Lower leg skin (tissue), 4 donors: ENCODE measurements at regions not wholly inside any gene's neighbourhood (a gene's known extent, or its start where the extent isn't known, plus 50 kb on each side); places are given as distances from the start of the nearest gene placed in this dataset.

Source experiments
- DNase-seq, 2 donors: peaks; one replicate each; pipeline ENCODE4 v3.0.0-alpha.2; 2019; ENCODE audit warnings: low spot score in 2 of 2
- H3K4me3 ChIP-seq: fragments of 200-600 bp; sonication (generic); 2 replicates; pipeline ENCODE4 v1.5.1; 2017; ENCODE audit warnings: mild to moderate bottlenecking, low read depth; ENCODE audit not compliant: poor library complexity, severe bottlenecking
- CTCF ChIP-seq, 3 donors: fragments of 450-650 bp; IDR thresholded peaks; one replicate each; pipeline ENCODE4 v1.5.1; 2016; ENCODE audit warnings: antibody characterized with exemption in 3 of 3, mild to moderate bottlenecking in 3 of 3, moderate library complexity in 2 of 3
- POLR2A ChIP-seq, 2 donors: fragments of 450-650 bp; IDR thresholded peaks; one replicate each; pipeline ENCODE4 v1.6.1; 2016 to 2017; ENCODE audit warnings: antibody characterized with exemption in 2 of 2, mild to moderate bottlenecking in 1 of 2, moderate library complexity in 1 of 2
- WGBS, 2 donors: methylation state at CpG; one replicate each; pipeline ENCODE4 v1.1.5; 2018; 5-methylcytosine and 5-hydroxymethylcytosine counted together
- intact Hi-C: fragments of 100-400 bp; cut with DNase I; formaldehyde crosslinking; loops from one replicate; pipeline ENCODE4 v1.15.0; 2023; ENCODE audit warnings: low total_unique reads

DNA sequence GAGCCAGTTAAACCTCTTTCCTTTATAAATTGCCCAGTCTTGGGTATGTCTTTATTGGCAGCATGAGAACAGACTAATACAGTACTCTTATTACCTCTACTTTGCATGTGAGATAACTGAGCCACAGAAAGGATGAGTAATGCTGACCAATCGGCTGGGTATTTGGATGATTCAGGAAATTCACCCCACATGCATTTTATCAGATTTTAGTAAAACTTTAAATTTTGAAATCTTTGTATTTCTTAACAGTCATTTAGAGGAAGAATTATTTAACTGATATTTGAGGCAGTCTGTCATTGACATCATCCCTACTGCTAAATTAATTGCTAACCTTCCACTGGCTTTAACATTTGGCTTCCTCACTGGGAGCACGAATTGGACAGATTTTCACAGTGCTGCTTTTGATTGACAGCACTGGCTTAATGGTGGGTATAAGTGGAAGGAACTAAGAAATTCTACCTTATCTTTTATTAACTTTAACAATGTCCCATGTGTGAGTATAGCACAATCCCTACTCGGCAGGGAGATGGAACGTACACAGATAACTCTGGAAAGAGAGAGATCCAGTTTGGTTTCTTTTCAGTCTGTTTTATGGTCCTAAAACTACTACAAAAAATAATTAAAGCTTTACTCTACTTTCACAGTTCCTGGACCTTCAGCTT is 261.0 kb downstream of the DACT1 start:
- H3K4me3 ChIP-seq, result no peak overlapping the region
- intact Hi-C loops, result no loop called here
- 77 to 80% methylated on average over 4 of the region's 4 CpGs for WGBS, 2 donors
- no peak for DNase-seq
- TF ChIP-seq CTCF (IDR thresholded peaks at IDR 0.05) (no peak), POLR2A (IDR thresholded peaks at IDR 0.05) (no peak)

GRCh38 chr14:58899317-58899713 is 261.6 kb downstream of the DACT1 start:
- intact Hi-C loops, result no loop called here
- WGBS, 2 donors, result 80 to 90% methylated on average over 2 to 3 of the region's 3 CpGs
- no peak overlapping the region for H3K4me3 ChIP-seq
- no peak for DNase-seq
- no peak for TF ChIP-seq CTCF (IDR thresholded peaks at IDR 0.05)
- no peak for TF ChIP-seq POLR2A (IDR thresholded peaks at IDR 0.05)

GRCh38 chr14:58901826-58902225 is 264.1 kb downstream of the DACT1 start:
- intact Hi-C loops, result no loop called here
- H3K4me3 ChIP-seq, result no peak overlapping the region
- TF ChIP-seq CTCF (IDR thresholded peaks at IDR 0.05) (no peak), POLR2A (IDR thresholded peaks at IDR 0.05) (no peak)
- no peak for DNase-seq

DNA sequence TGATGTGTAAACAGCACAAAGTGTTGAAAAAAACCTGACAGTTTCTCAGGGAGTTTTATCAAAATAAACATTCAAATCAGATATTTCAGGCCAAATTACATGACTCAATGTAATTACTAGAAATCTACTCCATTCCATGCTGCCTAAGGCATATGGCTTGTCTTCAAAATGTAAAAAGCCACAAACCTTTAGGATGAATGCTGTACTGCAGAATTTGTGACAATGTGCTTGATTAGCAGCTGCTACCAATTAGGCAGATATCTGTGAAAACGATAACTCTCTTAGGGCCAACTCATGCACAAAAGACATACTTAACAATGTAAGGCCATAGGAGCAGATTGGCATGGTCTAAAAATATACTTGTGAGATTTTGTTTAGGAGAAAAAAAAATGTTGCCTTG is 267.0 kb downstream of the DACT1 start:
- DNase-seq, result no peak
- H3K4me3 ChIP-seq, result no peak overlapping the region
- intact Hi-C loops, result no loop called here
- WGBS, 2 donors, result 33 to 42% methylated on average over 1 of the region's 1 CpG
- TF ChIP-seq POLR2A (IDR thresholded peaks at IDR 0.05) (no peak), CTCF (IDR thresholded peaks at IDR 0.05) (no peak)

GRCh38 chr14:58907803-58908202 is 270.0 kb downstream of the DACT1 start:
- H3K4me3 ChIP-seq, result no peak overlapping the region
- WGBS, 2 donors, result 44 to 50% methylated on average over 1 of the region's 1 CpG
- TF ChIP-seq CTCF (IDR thresholded peaks at IDR 0.05) (no peak), POLR2A (IDR thresholded peaks at IDR 0.05) (no peak)
- intact Hi-C loops, result no loop called here
- DNase-seq, result no peak

- intact Hi-C loops, result loop anchor here (5.0 kb wide), 1 partner anchor 940 kb away; no protein-coding TSS in a partner anchor
- TF ChIP-seq POLR2A (IDR thresholded peaks at IDR 0.05) (no peak), CTCF (IDR thresholded peaks at IDR 0.05) (no peak)
- DNase-seq, result no peak
- WGBS, 2 donors, result 52 to 63% methylated on average over 6 of the region's 6 CpGs
- H3K4me3 ChIP-seq, result no peak overlapping the region
These were observed 274.5 kb downstream of the DACT1 start for GRCh38 chr14:58912287-58912686.
